Right renal cortex interstitium (tissue), 3 donors: ENCODE measurements at regions not wholly inside any gene's neighbourhood (a gene's known extent, or its start where the extent isn't known, plus 50 kb on each side); places are given as distances from the start of the nearest gene placed in this dataset.
"Not testable (repeated sequence)": the region's sequence is repeated elsewhere in the genome, so short reads cannot be mapped to it uniquely, and the experiment has no call there.

Experiments
- DNase-seq, 3 donors: peaks; one replicate each; pipeline ENCODE4 v3.0.0-alpha.2; 2013; ENCODE audit warnings: low read depth in 3 of 3, low spot score in 2 of 3

- no peak for DNase-seq
Measured at GRCh38 chr3:186454881-186455703, 89.1 kb downstream of the CRYGS start.

- no peak for DNase-seq
Measured at GRCh38 chr3:186453531-186453930, 90.6 kb downstream of the CRYGS start.

GRCh38 chr3:186452517-186452916 lies 90.5 kb upstream of the DGKG start:
- DNase-seq, result no peak

GRCh38 chr3:186451371-186451770 lies 89.3 kb upstream of the DGKG start:
- DNase-seq, result no peak

- no peak for DNase-seq
Measured at GRCh38 chr3:186444974-186445373, 82.9 kb upstream of the DGKG start.

GRCh38 chr3:186444288-186444687 lies 82.3 kb upstream of the DGKG start:
- DNase-seq, result no peak

GRCh38 chr3:186442979-186443378 lies 80.9 kb upstream of the DGKG start:
- DNase-seq, result not testable (repeated sequence)

- no peak for DNase-seq
Measured at GRCh38 chr3:186442162-186442561, 80.1 kb upstream of the DGKG start.

GRCh38 chr3:186440891-186441290 lies 78.9 kb upstream of the DGKG start:
- no peak for DNase-seq

GRCh38 chr3:186439725-186440124 lies 77.7 kb upstream of the DGKG start:
- DNase-seq, result no peak

GRCh38 chr3:186435332-186435731 lies 73.3 kb upstream of the DGKG start:
- DNase-seq, result not testable (repeated sequence)

GRCh38 chr3:186432944-186433732 lies 71.1 kb upstream of the DGKG start:
- no peak for DNase-seq

- peak in 1 of 3 donors; percentile 32 for DNase-seq
Measured at GRCh38 chr3:186432189-186432588, 70.2 kb upstream of the DGKG start.

- DNase-seq, result no peak
Measured at GRCh38 chr3:186427627-186428281, 65.7 kb upstream of the DGKG start.

GRCh38 chr3:186425788-186426730 lies 64.0 kb upstream of the DGKG start:
- no peak for DNase-seq

- no peak for DNase-seq
Measured at GRCh38 chr3:186421946-186422345, 59.9 kb upstream of the DGKG start.

GRCh38 chr3:186418671-186419145 lies 56.7 kb upstream of the DGKG start:
- no peak for DNase-seq

- no peak for DNase-seq
Measured at GRCh38 chr3:186417791-186418190, 55.8 kb upstream of the DGKG start.

- no peak for DNase-seq
Measured at GRCh38 chr3:186414735-186415419, 52.8 kb upstream of the DGKG start.
